K562 (cell line): ENCODE measurements at regions not wholly inside any gene's neighbourhood (a gene's known extent, or its start where the extent isn't known, plus 50 kb on each side); places are given as distances from the start of the nearest gene placed in this dataset.

ENCODE experiments used
- ATAC-seq: fragments of 200-7000 bp; cut with Tn5 transposase; 3 replicates; pipeline ENCODE4 v1.9.1; 2020; ENCODE audit warnings: moderate library complexity
- BruUV-seq: library from RNA; stranded (reverse); fragments of 400-500 nt; replicated peaks from 2 replicates; lab custom pipeline; 2021; lab: Mats Ljungman, UMichigan
- CTCF ChIA-PET: fragments of 300-600 bp; formaldehyde crosslinking; extraction: SDS; loops from one replicate; lab custom pipeline; 2021; ENCODE audit warnings: low intra/inter-chr PET ratio; lab: Yijun Ruan, JAX
- POLR2A ChIA-PET: fragments of 300-600, 350-650 bp; sonication (Branson Sonifier 250); formaldehyde crosslinking; extraction: SDS; loops from one replicate; lab custom pipeline; 2021; ENCODE audit warnings: antibody characterized with exemption, inconsistent platforms; lab: Yijun Ruan, JAX
- DNase-seq, 4 experiments: peaks; one replicate each; pipeline versions ENCODE4 v3.0.0 to v3.0.0-alpha.2; 2011 to 2018; ENCODE audit warnings: low spot score in 3 of 4, mixed read lengths in 3 of 4; ENCODE audit errors: extremely low read depth in 1 of 4
- FAIRE-seq: peaks from 2 replicates; lab custom pipeline; 2011; peaks lifted over from hg19 to GRCh38; lab: Jason Lieb, UNC
- H2AFZ ChIP-seq: 2 replicates; pipeline ENCODE4 v1.6.0; 2011; ENCODE audit warnings: low read depth, low read length, control low read depth, inconsistent platforms
- H3K27ac ChIP-seq: fragments of 200-600 bp; 3 replicates; pipeline ENCODE4 v1.8.0; 2011; ENCODE audit warnings: low read depth, mild to moderate bottlenecking, control low read depth, inconsistent platforms, low read length, moderate library complexity, mixed read lengths; ENCODE audit errors: extremely low read depth
- H3K27me3 ChIP-seq, 2 experiments: fragments of 300-600 bp in 1 of 2; 2 replicates in 1 of 2; 3 replicates in 1 of 2; pipeline versions ENCODE4 v1.6.0 to v1.8.0; 2011; ENCODE audit warnings: inconsistent platforms in 2 of 2, low read length in 2 of 2, mild to moderate bottlenecking in 1 of 2, mixed read lengths in 1 of 2, moderate library complexity in 1 of 2; ENCODE audit not compliant: control insufficient read depth in 2 of 2, insufficient read depth in 2 of 2
- H3K36me3 ChIP-seq: fragments of 300-600 bp; 3 replicates; pipeline ENCODE4 v1.8.0; 2011; ENCODE audit warnings: mild to moderate bottlenecking, low read length, inconsistent platforms; ENCODE audit not compliant: control insufficient read depth, insufficient read depth
- H3K4me1 ChIP-seq, 2 experiments: fragments of 200-600 bp in 1 of 2; replicated peaks in 1 of 2; 2 replicates in 1 of 2; 3 replicates in 1 of 2; pipeline versions ENCODE4 v1.5.1 to v1.8.0; 2011; ENCODE audit warnings: inconsistent platforms in 2 of 2, low read length in 2 of 2, mild to moderate bottlenecking in 1 of 2, mixed read lengths in 1 of 2, moderate library complexity in 1 of 2; ENCODE audit not compliant: control insufficient read depth in 2 of 2, insufficient read depth in 2 of 2
- H3K4me2 ChIP-seq: 2 replicates; pipeline ENCODE4 v1.6.1; 2011; ENCODE audit warnings: low read length, control low read depth, inconsistent platforms, mixed read lengths; ENCODE audit not compliant: insufficient read depth
- H3K4me3 ChIP-seq: fragments of 200-600 bp; sonication (generic), shearing (Covaris generic); 2 replicates; pipeline ENCODE4 v1.5.1; 2016; ENCODE audit warnings: control low read depth, inconsistent platforms
- H3K79me2 ChIP-seq: fragments of 200-600 bp; 3 replicates; pipeline ENCODE4 v1.8.0; 2011; ENCODE audit warnings: low read length, inconsistent platforms; ENCODE audit not compliant: control insufficient read depth, insufficient read depth
- H3K9ac ChIP-seq, 2 experiments: 2 replicates each; pipeline versions ENCODE4 v1.6.0 to v1.6.1; 2011; ENCODE audit warnings: low read depth in 2 of 2, low read length in 2 of 2, control low read depth in 1 of 2, inconsistent platforms in 1 of 2, mild to moderate bottlenecking in 1 of 2, mixed read lengths in 1 of 2; ENCODE audit not compliant: insufficient read depth in 1 of 2
- H3K9me1 ChIP-seq: one replicate; pipeline ENCODE4 v1.6.0; 2011; ENCODE audit warnings: inconsistent platforms, mild to moderate bottlenecking, low read length, moderate library complexity; ENCODE audit not compliant: control insufficient read depth, insufficient read depth
- H3K9me3 ChIP-seq: replicated peaks from 2 replicates; pipeline ENCODE4 v1.5.1; 2011; ENCODE audit warnings: low read depth, low read length, inconsistent platforms; ENCODE audit not compliant: control insufficient read depth, insufficient read depth
- H4K20me1 ChIP-seq: replicated peaks from 2 replicates; pipeline ENCODE4 v1.6.1; 2011; ENCODE audit warnings: low read length, inconsistent platforms, mixed read lengths; ENCODE audit not compliant: control insufficient read depth, insufficient read depth
- CBFB ChIP-seq: sonication (generic); formaldehyde crosslinking; IDR thresholded peaks from 2 replicates; pipeline ENCODE4 v1.4.0; 2020; ENCODE audit warnings: mild to moderate bottlenecking, missing genetic modification reagents
- CEBPZ ChIP-seq: fragments of 150-350 bp; IDR thresholded peaks from 2 replicates; pipeline ENCODE4 v1.6.1; 2014; ENCODE audit warnings: low read depth, mild to moderate bottlenecking, low read length, borderline replicate concordance
- CUX1 ChIP-seq: fragments of 200-800 bp; sonication (Bioruptor generic); IDR thresholded peaks from 2 replicates; pipeline ENCODE4 v1.6.1; 2016; ENCODE audit warnings: missing genetic modification characterization, missing compliant biosample characterization
- NCOA1 ChIP-seq: fragments of 450-650 bp; IDR thresholded peaks from 2 replicates; pipeline ENCODE4 v1.6.1; 2016; ENCODE audit warnings: low read depth
- POLR3G ChIP-seq: IDR thresholded peaks from 2 replicates; pipeline ENCODE4 v1.6.1; 2011; ENCODE audit not compliant: insufficient read length, insufficient replicate concordance; ENCODE audit errors: extremely low read depth
- SMARCC2 ChIP-seq: fragments of 450-650 bp; IDR thresholded peaks from 2 replicates; pipeline ENCODE4 v1.6.1; 2017; ENCODE audit warnings: antibody characterized with exemption, moderate library complexity, mild to moderate bottlenecking, low read depth
- STAG1 ChIP-seq: sonication (generic); formaldehyde crosslinking; IDR thresholded peaks from 2 replicates; pipeline ENCODE4 v1.5.0; 2020; ENCODE audit warnings: missing genetic modification reagents, borderline replicate concordance
- TBP ChIP-seq: optimal IDR thresholded peaks from 2 replicates; pipeline ENCODE3; 2011; ENCODE audit warnings: low read depth, low read length, improper control_type of control experiment
- ZNF431 ChIP-seq: sonication (generic); formaldehyde crosslinking; IDR thresholded peaks from 2 replicates; pipeline ENCODE4 v1.8.0; 2022; ENCODE audit warnings: mild to moderate bottlenecking, missing genetic modification reagents
- WGBS: fragments of 100-300 bp; shearing (Covaris generic); methylation state at CpG from one replicate; pipeline ENCODE4 v1.1.6; 2016; ENCODE audit warnings: low coverage, mixed read lengths; ENCODE audit not compliant: insufficient coverage; ENCODE audit errors: missing lambda C conversion rate; 5-methylcytosine and 5-hydroxymethylcytosine counted together
- in situ Hi-C: fragments of 300-500 bp; cut with MboI; formaldehyde crosslinking; loops from 4 replicates; pipeline ENCODE4 v1.15.0; 2018; ENCODE audit warnings: inconsistent platforms, mixed read lengths
- intact Hi-C: fragments of 100-400 bp; cut with micrococcal nuclease; formaldehyde crosslinking; loops from 2 replicates; pipeline ENCODE4 v1.14.2; 2022

GRCh38 chr2:78925258-78925657, 100.2 kb upstream of the REG3G start (continued):
- TF ChIP-seq CUX1 (CRISPR knock-in tag) (no peak), ZNF431 (no peak), CBFB (no peak)

DNA sequence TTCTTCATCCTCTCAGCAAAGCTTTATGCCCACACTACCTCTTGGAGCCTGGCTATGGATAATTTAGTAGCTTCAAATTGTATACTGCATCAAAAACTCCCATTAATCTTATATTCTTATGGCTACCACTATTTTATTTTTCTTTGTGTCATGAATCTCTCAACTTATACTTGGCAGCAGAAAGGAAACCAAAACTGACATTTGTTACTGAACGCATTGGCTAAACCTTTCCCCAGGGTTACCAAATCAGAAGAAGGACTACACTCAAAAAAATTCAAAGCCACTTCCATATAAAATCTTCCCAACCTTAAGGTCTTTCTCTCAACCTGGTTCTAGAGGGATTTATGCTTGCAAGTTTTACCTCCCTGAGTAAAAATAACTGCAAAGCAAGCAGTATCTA, 97.0 kb upstream of the REG3G start:
- in situ Hi-C loops (no loop called here), intact Hi-C loops (no loop called here)
- Histone ChIP-seq H3K9me3 (no peaks in the 10 kb centered on the region), H4K20me1 (no peaks in the 10 kb centered on the region), H3K27ac (no peak overlapping the region), H3K4me1 (no peaks in the 10 kb centered on the region), H3K4me2 (no peak overlapping the region), H3K4me3 (no peak overlapping the region), H3K36me3 (no peaks in the 10 kb centered on the region), H3K9me1 (no peaks in the 10 kb centered on the region), H2AFZ (no peak overlapping the region), H3K27me3 (no peaks in the 10 kb centered on the region), H3K79me2 (no peaks in the 10 kb centered on the region), H3K9ac (no peak overlapping the region)
- POLR2A ChIA-PET: no interaction called here
- 0% methylated on average over 1 of the region's 1 CpG for WGBS
- TF ChIP-seq POLR3G: no peak
- TF ChIP-seq CEBPZ: no peak
- no peak for TF ChIP-seq TBP
- no peak for TF ChIP-seq SMARCC2
- TF ChIP-seq STAG1 (CRISPR knock-in tag): no peak
- no peak for TF ChIP-seq NCOA1
- DNase-seq (no peak), FAIRE-seq (no peak), ATAC-seq (no peak)
- BruUV-seq: no TSS peak
- CTCF ChIA-PET: no interaction called here
